ENCODE measurements at regions not wholly inside any gene's neighbourhood (a gene's known extent, or its start where the extent isn't known, plus 50 kb on each side); places are given as distances from the start of the nearest gene placed in this dataset.
"Not testable (repeated sequence)": the region's sequence is repeated elsewhere in the genome, so short reads cannot be mapped to it uniquely, and the experiment has no call there.

- no peak for DNase-seq (ENCODE audit: insufficient read length, low spot score)
- no peak for TF ChIP-seq CTCF (IDR thresholded peaks at IDR 0.05; ENCODE audit: insufficient read depth, missing control alignments)
- no peak for FAIRE-seq
Measured at GRCh38 chr18:51490860-51491259, 293.4 kb upstream of the MEX3C start.

GRCh38 chr18:51491678-51492372 is 294.3 kb upstream of the MEX3C start:
- no peak for TF ChIP-seq CTCF (IDR thresholded peaks at IDR 0.05; ENCODE audit: insufficient read depth, missing control alignments)
- FAIRE-seq: no peak
- no peak for DNase-seq (ENCODE audit: insufficient read length, low spot score)

DNA sequence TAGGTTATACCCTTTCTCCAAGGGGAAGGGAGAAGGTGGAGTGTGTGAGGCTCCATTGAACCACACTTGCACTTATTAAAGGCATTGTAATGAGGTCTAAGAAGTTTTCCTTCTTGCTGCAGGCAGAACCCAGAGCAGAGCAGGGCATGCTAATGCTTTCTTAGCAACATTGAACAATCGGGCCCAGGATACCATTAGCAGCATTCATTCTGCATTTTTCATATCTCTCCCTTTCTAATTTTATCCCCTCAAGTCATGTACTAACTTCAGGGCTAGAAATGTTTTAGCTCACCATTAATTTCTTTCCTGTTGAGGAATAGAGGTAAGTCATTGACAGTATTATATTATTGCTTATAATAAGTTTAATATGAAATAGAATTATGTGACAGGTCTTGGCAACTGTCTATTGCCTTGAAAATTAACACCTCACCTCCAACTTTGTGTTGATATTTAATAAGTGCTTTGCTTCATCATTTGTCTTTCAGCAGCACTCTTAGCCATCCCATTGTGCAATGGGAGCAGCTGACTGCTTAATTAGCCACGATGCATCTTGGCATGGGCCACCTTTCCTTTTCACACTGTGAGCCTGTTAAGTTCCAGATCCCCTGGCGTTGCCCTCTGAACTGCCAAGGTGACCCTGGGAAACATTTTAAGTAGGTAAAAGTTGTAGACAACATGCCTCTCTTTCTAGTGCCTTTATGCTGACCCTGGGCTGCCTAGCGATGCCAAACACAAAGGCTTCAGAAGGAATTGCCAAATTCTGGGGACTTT is 300.8 kb upstream of the MEX3C start:
- no peak for FAIRE-seq
- TF ChIP-seq CTCF (IDR thresholded peaks at IDR 0.05; ENCODE audit: insufficient read depth, missing control alignments): no peak
- DNase-seq (ENCODE audit: insufficient read length, low spot score): no peak

GRCh38 chr18:51503351-51503750 is 305.9 kb upstream of the MEX3C start:
- DNase-seq (ENCODE audit: insufficient read length, low spot score) (no peak), FAIRE-seq (peak; percentile 56)
- TF ChIP-seq CTCF (IDR thresholded peaks at IDR 0.05; ENCODE audit: insufficient read depth, missing control alignments): no peak

GRCh38 chr18:51506811-51507210 is 309.3 kb upstream of the MEX3C start:
- FAIRE-seq (no peak), DNase-seq (ENCODE audit: insufficient read length, low spot score) (no peak)
- no peak for TF ChIP-seq CTCF (IDR thresholded peaks at IDR 0.05; ENCODE audit: insufficient read depth, missing control alignments)

DNA sequence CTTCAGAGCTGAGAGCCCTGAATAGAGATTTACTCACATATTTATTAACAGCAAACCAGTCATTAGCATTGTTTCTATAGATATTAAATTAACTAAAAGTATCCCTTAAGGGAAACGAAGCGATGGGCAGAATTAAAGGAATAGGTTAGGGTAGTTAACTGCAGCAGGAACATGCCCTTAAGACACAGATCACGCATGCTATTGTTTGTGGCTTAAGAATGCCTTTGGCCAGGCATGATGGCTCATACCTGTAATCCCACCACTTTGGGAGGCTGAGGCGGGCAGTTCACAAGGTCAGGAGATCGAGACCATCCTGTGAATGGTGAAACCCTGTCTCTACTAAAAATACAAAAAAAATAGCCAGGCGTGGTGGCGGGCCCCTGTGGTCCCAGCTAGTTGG is 310.9 kb upstream of the MEX3C start:
- not testable (repeated sequence) for DNase-seq (ENCODE audit: insufficient read length, low spot score); FAIRE-seq

GRCh38 chr18:51510020-51510419 is 312.5 kb upstream of the MEX3C start:
- no peak for TF ChIP-seq CTCF (IDR thresholded peaks at IDR 0.05; ENCODE audit: insufficient read depth, missing control alignments)
- FAIRE-seq: no peak

More at GRCh38 chr18:51510020-51510419, 312.5 kb upstream of the MEX3C start:
- no peak for DNase-seq (ENCODE audit: insufficient read length, low spot score)

All from D721Med (cell line).